Fibroblast of mammary gland (primary cell): ENCODE measurements at regions not wholly inside any gene's neighbourhood (a gene's known extent, or its start where the extent isn't known, plus 50 kb on each side); places are given as distances from the start of the nearest gene placed in this dataset.

Source experiments
- DNase-seq: peaks from one replicate; pipeline ENCODE4 v3.0.0-alpha.2; 2010; ENCODE audit warnings: low read depth
- H3K4me3 ChIP-seq: 2 replicates; pipeline ENCODE4 v1.5.1; 2011; ENCODE audit warnings: low read depth, mild to moderate bottlenecking, low read length, moderate library complexity; ENCODE audit not compliant: control insufficient read depth
- TF ChIP-seq, protein P1 (sequence below): conservative IDR thresholded peaks from 2 replicates; pipeline ENCODE4 v1.5.1; 2011; ENCODE audit warnings: low read depth, low read length, inconsistent platforms; ENCODE audit not compliant: control insufficient read depth, insufficient read depth

GRCh38 chr2:128372621-128373341 is 54.1 kb upstream of the HS6ST1 start:
- no peak overlapping the region for H3K4me3 ChIP-seq
- TF ChIP-seq, protein P1, sequence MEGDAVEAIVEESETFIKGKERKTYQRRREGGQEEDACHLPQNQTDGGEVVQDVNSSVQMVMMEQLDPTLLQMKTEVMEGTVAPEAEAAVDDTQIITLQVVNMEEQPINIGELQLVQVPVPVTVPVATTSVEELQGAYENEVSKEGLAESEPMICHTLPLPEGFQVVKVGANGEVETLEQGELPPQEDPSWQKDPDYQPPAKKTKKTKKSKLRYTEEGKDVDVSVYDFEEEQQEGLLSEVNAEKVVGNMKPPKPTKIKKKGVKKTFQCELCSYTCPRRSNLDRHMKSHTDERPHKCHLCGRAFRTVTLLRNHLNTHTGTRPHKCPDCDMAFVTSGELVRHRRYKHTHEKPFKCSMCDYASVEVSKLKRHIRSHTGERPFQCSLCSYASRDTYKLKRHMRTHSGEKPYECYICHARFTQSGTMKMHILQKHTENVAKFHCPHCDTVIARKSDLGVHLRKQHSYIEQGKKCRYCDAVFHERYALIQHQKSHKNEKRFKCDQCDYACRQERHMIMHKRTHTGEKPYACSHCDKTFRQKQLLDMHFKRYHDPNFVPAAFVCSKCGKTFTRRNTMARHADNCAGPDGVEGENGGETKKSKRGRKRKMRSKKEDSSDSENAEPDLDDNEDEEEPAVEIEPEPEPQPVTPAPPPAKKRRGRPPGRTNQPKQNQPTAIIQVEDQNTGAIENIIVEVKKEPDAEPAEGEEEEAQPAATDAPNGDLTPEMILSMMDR = no peak
- no peak for DNase-seq

- DNase-seq = no peak
- no peak overlapping the region for H3K4me3 ChIP-seq
- TF ChIP-seq, protein P1 = no peak
Measured at GRCh38 chr2:128373451-128374000, 54.9 kb upstream of the HS6ST1 start.

DNA sequence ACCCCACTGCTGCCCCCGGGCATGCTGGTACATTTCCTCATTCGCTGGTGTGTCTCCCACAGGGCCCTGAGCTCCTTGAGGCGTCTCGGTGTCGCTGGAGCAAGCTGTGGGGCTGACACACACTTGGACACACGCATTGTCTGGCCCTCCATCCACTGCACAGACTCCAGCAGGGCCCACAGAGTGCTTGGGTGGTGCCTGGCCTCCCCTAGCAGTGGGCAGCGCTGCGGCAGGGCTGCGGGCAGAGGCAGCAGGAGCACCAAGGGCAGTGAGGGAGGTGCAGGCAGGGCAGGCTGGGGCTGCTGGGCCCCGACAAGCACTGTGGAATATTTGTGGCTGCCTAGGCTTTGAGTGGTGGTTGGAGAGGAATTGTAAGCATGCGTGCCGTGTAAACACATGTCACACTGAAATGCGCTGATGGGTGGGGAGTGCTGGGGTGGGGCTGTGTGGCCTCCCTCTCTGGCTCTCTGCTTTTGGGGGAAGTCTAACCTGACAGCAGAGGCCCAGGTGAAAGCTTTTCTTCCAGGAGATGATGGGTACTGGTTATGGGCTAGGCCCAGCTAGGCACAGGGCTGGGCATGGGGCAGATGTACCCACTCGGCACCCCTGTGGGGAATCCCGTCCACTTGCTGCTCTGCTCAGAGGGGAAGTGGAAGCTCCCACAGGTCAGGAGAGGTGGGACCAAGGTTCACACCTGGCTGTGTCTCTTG is 55.5 kb upstream of the HS6ST1 start:
- no peak overlapping the region for H3K4me3 ChIP-seq
- TF ChIP-seq, protein P1 = no peak
- peak; percentile 35 for DNase-seq

DNA sequence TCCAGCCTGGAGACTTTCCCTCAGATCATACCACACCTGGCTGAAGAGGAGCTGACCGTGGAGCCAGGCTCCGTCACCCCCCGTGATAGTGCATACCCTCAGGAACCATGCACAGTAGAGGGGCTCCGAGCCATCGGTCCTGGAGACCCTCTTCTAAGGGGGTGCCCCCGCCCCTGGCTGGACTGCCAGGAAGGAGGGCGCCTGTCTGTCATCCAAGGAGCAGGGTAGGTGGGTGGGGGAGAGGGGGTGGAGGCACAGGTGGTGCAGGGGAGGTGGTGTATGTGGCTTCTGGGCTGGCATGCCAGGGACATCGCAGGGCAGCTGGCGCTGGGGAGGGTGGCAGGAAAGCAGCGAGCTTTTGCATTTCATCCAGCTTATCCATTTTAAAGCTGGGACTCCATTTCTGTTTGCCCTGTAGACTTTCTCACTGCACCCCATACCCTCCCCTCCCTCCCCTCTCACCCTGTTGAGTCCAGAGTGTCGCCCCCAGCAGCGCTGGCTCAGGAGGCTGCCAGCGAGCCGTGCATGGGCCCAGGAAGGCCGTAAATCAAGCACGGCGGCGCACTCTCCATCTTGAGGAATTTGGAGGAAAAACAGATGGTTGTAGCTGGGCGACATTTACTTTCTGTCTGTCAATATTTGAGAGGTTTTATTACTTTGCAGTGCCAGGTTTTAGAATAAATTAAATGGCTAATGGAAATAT is 56.2 kb upstream of the HS6ST1 start:
- H3K4me3 ChIP-seq = no peak overlapping the region
- no peak for DNase-seq

DNA sequence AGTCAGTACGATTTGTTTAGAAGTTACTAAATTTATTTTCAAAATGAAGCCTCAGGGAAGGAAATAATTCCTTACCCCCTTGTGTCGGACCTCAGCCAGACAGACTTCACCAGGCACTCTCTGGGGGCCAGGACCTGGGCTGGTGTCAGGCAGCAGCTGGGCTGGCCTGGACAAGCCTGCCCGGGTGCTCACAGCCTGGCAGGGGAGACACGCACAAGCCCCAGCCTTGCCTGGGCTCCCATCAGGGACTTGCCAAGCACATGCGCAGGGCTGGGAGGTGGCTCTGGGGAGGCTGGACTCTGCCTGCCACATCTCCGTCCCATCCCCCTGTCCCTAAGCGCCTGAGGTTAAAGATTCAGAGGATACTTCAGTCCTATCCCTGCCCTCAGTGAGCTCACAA is 56.8 kb upstream of the HS6ST1 start:
- TF ChIP-seq, protein P1 = no peak
- no peak overlapping the region for H3K4me3 ChIP-seq
- DNase-seq = no peak

More for the DNA sequence above, 56.2 kb upstream of the HS6ST1 start:
- TF ChIP-seq, protein P1 = no peak

- DNase-seq = peak; percentile 33
- H3K4me3 ChIP-seq = no peak overlapping the region
- TF ChIP-seq, protein P1 = no peak
Measured at GRCh38 chr2:128376241-128377041, 57.8 kb upstream of the HS6ST1 start.
